GM23338 (cell line): ENCODE measurements at regions not wholly inside any gene's neighbourhood (a gene's known extent, or its start where the extent isn't known, plus 50 kb on each side); places are given as distances from the start of the nearest gene placed in this dataset.
A peak's percentile ranks its signal among the peaks of the same experiment; 100 is the strongest.

Experiments used
- ATAC-seq: fragments of 200-7000 bp; cut with Tn5 transposase; 3 replicates; pipeline ENCODE4 v1.9.1; 2020
- DNase-seq: peaks from one replicate; pipeline ENCODE4 v3.0.0-alpha.2; 2015; ENCODE audit warnings: low spot score
- H2AFZ ChIP-seq: fragments of 200-600 bp; sonication (generic); 2 replicates; pipeline ENCODE4 v1.8.0; 2016; ENCODE audit warnings: antibody characterized with exemption, mild to moderate bottlenecking, moderate library complexity
- H3F3A ChIP-seq: fragments of 200-600 bp; sonication (generic); replicated peaks from 2 replicates; pipeline ENCODE4 v1.8.0; 2017; ENCODE audit warnings: antibody characterized with exemption, mixed run types, low read depth
- H3K27ac ChIP-seq: fragments of 200-600 bp; sonication (generic); 2 replicates; pipeline ENCODE4 v1.6.1; 2016; ENCODE audit warnings: low read depth
- H3K27me3 ChIP-seq: fragments of 200-600 bp; sonication (generic); 2 replicates; pipeline ENCODE4 v1.8.0; 2016; ENCODE audit warnings: mild to moderate bottlenecking, mixed run types, moderate library complexity; ENCODE audit not compliant: insufficient read depth
- H3K36me3 ChIP-seq: fragments of 200-600 bp; sonication (generic); 2 replicates; pipeline ENCODE4 v1.8.0; 2016; ENCODE audit warnings: mild to moderate bottlenecking; ENCODE audit not compliant: insufficient read depth
- H3K4me1 ChIP-seq: fragments of 200-600 bp; sonication (generic); 2 replicates; pipeline ENCODE4 v1.8.0; 2016; ENCODE audit warnings: mild to moderate bottlenecking, moderate library complexity; ENCODE audit not compliant: insufficient read depth
- H3K4me2 ChIP-seq: fragments of 200-600 bp; sonication (generic); 2 replicates; pipeline ENCODE4 v1.7.1; 2017; ENCODE audit warnings: mixed run types
- H3K4me3 ChIP-seq: fragments of 200-600 bp; sonication (generic); 2 replicates; pipeline ENCODE4 v1.6.1; 2016; ENCODE audit warnings: mixed run types
- H3K79me2 ChIP-seq: fragments of 200-600 bp; sonication (generic); replicated peaks from 2 replicates; pipeline ENCODE4 v1.8.0; 2017; ENCODE audit warnings: mild to moderate bottlenecking; ENCODE audit not compliant: insufficient read depth
- H3K9me2 ChIP-seq: fragments of 200-600 bp; sonication (generic); 2 replicates; pipeline ENCODE4 v1.8.0; 2017; ENCODE audit not compliant: insufficient read depth
- H4K20me1 ChIP-seq: fragments of 200-600 bp; sonication (generic); replicated peaks from 2 replicates; pipeline ENCODE4 v1.8.0; 2017; ENCODE audit warnings: mild to moderate bottlenecking; ENCODE audit not compliant: insufficient read depth
- H3K27ac Mint-ChIP-seq: 2 replicates; pipeline ENCODE4 v1.8.0; 2020; ENCODE audit warnings: inconsistent platforms, mild to moderate bottlenecking, moderate library complexity, mixed read lengths
- H3K27me3 Mint-ChIP-seq: 3 replicates; pipeline ENCODE4 v1.8.0; 2022; ENCODE audit warnings: low read depth, mild to moderate bottlenecking, moderate library complexity, mixed read lengths, inconsistent platforms; ENCODE audit not compliant: insufficient read depth, poor library complexity
- H3K36me3 Mint-ChIP-seq: 3 replicates; pipeline ENCODE4 v1.8.0; 2021; ENCODE audit warnings: low read depth, mild to moderate bottlenecking, inconsistent platforms, moderate library complexity, mixed read lengths
- H3K4me1 Mint-ChIP-seq: 3 replicates; pipeline ENCODE4 v1.8.0; 2020; ENCODE audit warnings: mild to moderate bottlenecking, inconsistent platforms, mixed read lengths
- H3K4me3 Mint-ChIP-seq: 3 replicates; pipeline ENCODE4 v1.8.0; 2021; ENCODE audit warnings: moderate library complexity, mild to moderate bottlenecking, inconsistent platforms, mixed read lengths
- H3K9me3 Mint-ChIP-seq: 3 replicates; pipeline ENCODE4 v1.8.0; 2020; ENCODE audit warnings: moderate library complexity, mild to moderate bottlenecking, inconsistent platforms, mixed read lengths
- CREB1 ChIP-seq: fragments of 250-450 bp; sonication (Bioruptor Pico); IDR thresholded peaks from 2 replicates; pipeline ENCODE4 v1.5.0; 2020; ENCODE audit warnings: low read depth, mild to moderate bottlenecking, moderate library complexity
- EZH2phosphoT487 ChIP-seq: fragments of 200-600 bp; sonication (generic); IDR thresholded peaks from one replicate; pipeline ENCODE4 v1.8.1; 2018; ENCODE audit warnings: antibody characterized with exemption; ENCODE audit not compliant: unreplicated experiment
- JUNB ChIP-seq: IDR thresholded peaks from one replicate; pipeline ENCODE4 v1.6.1; 2016; ENCODE audit warnings: antibody characterized with exemption; ENCODE audit not compliant: unreplicated experiment
- POLR2AphosphoS5 ChIP-seq: IDR thresholded peaks from 2 replicates; pipeline ENCODE4 v1.6.1; 2016; ENCODE audit warnings: antibody characterized with exemption, low read depth
- REST ChIP-seq: IDR thresholded peaks from one replicate; pipeline ENCODE4 v1.6.1; 2018; ENCODE audit warnings: antibody characterized with exemption; ENCODE audit not compliant: unreplicated experiment
- STAT1 ChIP-seq: IDR thresholded peaks from one replicate; pipeline ENCODE4 v1.6.1; 2016; ENCODE audit warnings: antibody characterized with exemption; ENCODE audit not compliant: unreplicated experiment
- ZNF331 ChIP-seq: fragments of 250-450 bp; sonication (Bioruptor Pico); IDR thresholded peaks from 2 replicates; pipeline ENCODE4 v1.5.0; 2020; ENCODE audit warnings: low read depth, mild to moderate bottlenecking, moderate library complexity
- TF ChIP-seq, protein P1 (sequence below), 2 experiments: fragments of 200-600 bp in 1 of 2; sonication (generic) in 1 of 2; conservative IDR thresholded peaks; 2 replicates each; pipeline versions ENCODE4 v1.5.1 to v1.6.1; 2016 to 2017; ENCODE audit warnings: antibody characterized with exemption in 2 of 2, low read depth in 2 of 2, mild to moderate bottlenecking in 2 of 2, moderate library complexity in 1 of 2

GRCh38 chr10:113977174-113977573, 66.5 kb upstream of the ADRB1 start:
- H3K27me3 Mint-ChIP-seq, result peaks cover 2% of the 10 kb centered on the region

GRCh38 chr10:113978802-113979201, 64.9 kb upstream of the ADRB1 start:
- peak overlapping the region; percentile 63; the same call in 1 of the 2 replicates for H2AFZ ChIP-seq
- peaks cover 2% of the 10 kb centered on the region for H3K27me3 Mint-ChIP-seq

More at GRCh38 chr10:113977174-113977573, 66.5 kb upstream of the ADRB1 start:
- Histone ChIP-seq H3K27me3 (no peaks in the 10 kb centered on the region), H3F3A (no peaks in the 10 kb centered on the region), H3K36me3 (no peaks in the 10 kb centered on the region), H3K79me2 (no peaks in the 10 kb centered on the region), H4K20me1 (no peaks in the 10 kb centered on the region), H2AFZ (no peak overlapping the region), H3K4me2 (no peak overlapping the region), H3K4me1 (no peaks in the 10 kb centered on the region), H3K9me2 (peaks cover 4% of the 10 kb centered on the region), H3K4me3 (no peak overlapping the region), H3K27ac (no peak overlapping the region)
- H3K27ac Mint-ChIP-seq, result no peak overlapping the region
- no peak overlapping the region for H3K4me3 Mint-ChIP-seq
- no peaks in the 10 kb centered on the region for H3K36me3 Mint-ChIP-seq
- TF ChIP-seq JUNB, result no peak
- no peak for TF ChIP-seq EZH2phosphoT487
- no peak for TF ChIP-seq POLR2AphosphoS5
- TF ChIP-seq, protein P1, sequence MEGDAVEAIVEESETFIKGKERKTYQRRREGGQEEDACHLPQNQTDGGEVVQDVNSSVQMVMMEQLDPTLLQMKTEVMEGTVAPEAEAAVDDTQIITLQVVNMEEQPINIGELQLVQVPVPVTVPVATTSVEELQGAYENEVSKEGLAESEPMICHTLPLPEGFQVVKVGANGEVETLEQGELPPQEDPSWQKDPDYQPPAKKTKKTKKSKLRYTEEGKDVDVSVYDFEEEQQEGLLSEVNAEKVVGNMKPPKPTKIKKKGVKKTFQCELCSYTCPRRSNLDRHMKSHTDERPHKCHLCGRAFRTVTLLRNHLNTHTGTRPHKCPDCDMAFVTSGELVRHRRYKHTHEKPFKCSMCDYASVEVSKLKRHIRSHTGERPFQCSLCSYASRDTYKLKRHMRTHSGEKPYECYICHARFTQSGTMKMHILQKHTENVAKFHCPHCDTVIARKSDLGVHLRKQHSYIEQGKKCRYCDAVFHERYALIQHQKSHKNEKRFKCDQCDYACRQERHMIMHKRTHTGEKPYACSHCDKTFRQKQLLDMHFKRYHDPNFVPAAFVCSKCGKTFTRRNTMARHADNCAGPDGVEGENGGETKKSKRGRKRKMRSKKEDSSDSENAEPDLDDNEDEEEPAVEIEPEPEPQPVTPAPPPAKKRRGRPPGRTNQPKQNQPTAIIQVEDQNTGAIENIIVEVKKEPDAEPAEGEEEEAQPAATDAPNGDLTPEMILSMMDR (conservative IDR thresholded peaks at IDR 0.05; ENCODE audit: low read depth in 2 of 2), result no peak
- no peak for TF ChIP-seq STAT1
- peaks cover 14% of the 10 kb centered on the region; the same call in 2 of the 3 replicates for H3K9me3 Mint-ChIP-seq
- H3K4me1 Mint-ChIP-seq, result peaks cover 6% of the 10 kb centered on the region
- ATAC-seq (no peak), DNase-seq (no peak)

GRCh38 chr10:113979409-113979808, 64.3 kb upstream of the ADRB1 start:
- Mint-ChIP-seq H3K4me3 (no peak overlapping the region), H3K9me3 (no peaks in the 10 kb centered on the region; the same call in 2 of the 3 replicates), H3K36me3 (no peaks in the 10 kb centered on the region), H3K27me3 (peaks cover 2% of the 10 kb centered on the region), H3K4me1 (peaks cover 6% of the 10 kb centered on the region), H3K27ac (no peak overlapping the region)
- Histone ChIP-seq H3K36me3 (no peaks in the 10 kb centered on the region), H3F3A (no peaks in the 10 kb centered on the region), H3K27me3 (no peaks in the 10 kb centered on the region), H4K20me1 (no peaks in the 10 kb centered on the region), H3K4me3 (no peak overlapping the region), H3K4me1 (no peaks in the 10 kb centered on the region), H3K4me2 (no peak overlapping the region), H2AFZ (peak overlapping the region; percentile 63; the same call in 1 of the 2 replicates), H3K79me2 (no peaks in the 10 kb centered on the region), H3K9me2 (peaks cover 4% of the 10 kb centered on the region), H3K27ac (no peak overlapping the region)
- no peak for ATAC-seq
- DNase-seq, result no peak
- TF ChIP-seq REST (no peak), CREB1 (CRISPR knock-in tag) (no peak)

More at GRCh38 chr10:113978802-113979201, 64.9 kb upstream of the ADRB1 start:
- no peak overlapping the region for H3K4me2 ChIP-seq
- H3K4me3 Mint-ChIP-seq, result no peak overlapping the region
- H3K27ac ChIP-seq, result no peak overlapping the region
- H3K36me3 ChIP-seq, result no peaks in the 10 kb centered on the region
- no peak for TF ChIP-seq ZNF331 (CRISPR knock-in tag)
- TF ChIP-seq JUNB, result no peak
- no peak overlapping the region for H3K27ac Mint-ChIP-seq
- no peaks in the 10 kb centered on the region for H4K20me1 ChIP-seq
- ATAC-seq (peak; percentile 30; the same call in 2 of the 3 replicates), DNase-seq (no peak)
- no peaks in the 10 kb centered on the region for H3K79me2 ChIP-seq
- no peaks in the 10 kb centered on the region for H3F3A ChIP-seq
- H3K36me3 Mint-ChIP-seq, result no peaks in the 10 kb centered on the region
- H3K9me2 ChIP-seq, result peaks cover 4% of the 10 kb centered on the region
- no peaks in the 10 kb centered on the region for H3K27me3 ChIP-seq
- H3K4me1 Mint-ChIP-seq, result peaks cover 6% of the 10 kb centered on the region
- H3K4me3 ChIP-seq, result no peak overlapping the region
- peaks cover under 1% of the 10 kb centered on the region; the same call in 2 of the 3 replicates for H3K9me3 Mint-ChIP-seq
- no peaks in the 10 kb centered on the region for H3K4me1 ChIP-seq
